ENCODE measurements at regions not wholly inside any gene's neighbourhood (a gene's known extent, or its start where the extent isn't known, plus 50 kb on each side); places are given as distances from the start of the nearest gene placed in this dataset.

DNA sequence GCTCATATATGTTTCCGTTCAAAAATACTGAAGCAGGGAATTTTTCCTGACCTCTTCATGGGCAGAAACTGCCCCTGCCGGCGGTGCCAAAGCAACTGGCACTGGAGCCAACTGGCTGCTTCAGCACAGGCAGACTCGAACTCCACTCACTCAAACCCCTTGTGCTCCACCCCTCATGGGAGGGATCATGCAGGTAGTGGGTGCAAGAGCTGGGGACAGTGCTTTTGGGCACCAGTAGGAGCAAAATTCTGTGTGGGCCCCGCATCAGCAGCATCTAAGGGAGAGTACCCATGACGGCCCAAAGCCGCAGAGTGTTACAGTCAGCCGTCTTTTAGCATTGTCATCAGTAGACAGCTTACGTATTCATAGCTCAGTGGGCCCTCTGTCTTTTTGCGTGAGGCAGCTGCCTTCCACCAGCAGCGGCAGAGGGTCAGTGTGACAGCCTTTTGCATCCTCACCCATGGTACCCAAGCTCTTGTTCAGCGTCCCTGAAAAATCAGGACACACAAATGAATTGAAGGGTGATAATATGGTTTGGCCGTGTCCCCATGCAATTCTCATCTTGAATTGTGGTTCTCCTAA is 393.8 kb downstream of the SLITRK6 start:
- DNase-seq: peak in 47 of 56 donors; percentile 1 to 83 (median 36)

DNA sequence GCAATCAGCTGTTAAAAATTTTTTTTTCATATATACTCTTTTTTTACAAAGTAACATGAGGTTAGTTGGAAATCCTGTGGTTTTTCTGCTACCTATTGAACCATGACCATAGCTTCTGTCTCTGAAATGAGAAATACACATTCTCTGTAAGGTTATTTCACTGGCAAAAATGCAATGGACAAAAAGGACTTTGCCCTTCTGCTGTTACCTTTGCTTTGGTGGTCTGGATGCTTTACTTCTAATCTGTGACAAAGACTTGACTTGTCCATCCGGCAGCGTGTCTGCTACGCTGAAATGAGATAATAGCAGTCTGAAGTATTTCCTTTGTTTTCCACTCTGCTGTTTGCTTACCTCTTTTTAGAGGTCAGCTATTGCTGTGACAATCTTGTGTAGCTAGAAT is 412.8 kb downstream of the SLITRK6 start:
- no peak for DNase-seq

DNA sequence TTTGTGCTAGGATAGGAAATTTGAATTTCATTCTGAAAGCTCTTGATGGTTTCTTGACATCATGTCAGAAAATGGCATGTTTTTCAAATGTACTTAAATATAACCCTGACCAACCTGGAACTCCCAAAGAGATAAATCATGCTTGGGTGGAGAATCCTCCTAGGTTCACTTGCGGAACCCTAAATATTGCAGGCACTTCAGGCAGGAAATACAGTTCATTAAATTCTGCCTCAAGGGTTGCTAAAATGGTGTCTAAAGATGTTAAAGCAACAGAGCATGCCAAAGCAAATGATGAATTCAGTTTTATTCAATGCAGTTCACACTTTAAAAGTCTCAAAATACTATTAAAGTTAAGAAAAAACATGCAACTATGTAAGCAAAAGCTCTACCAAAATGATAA is 415.9 kb downstream of the SLITRK6 start:
- DNase-seq: no peak

DNA sequence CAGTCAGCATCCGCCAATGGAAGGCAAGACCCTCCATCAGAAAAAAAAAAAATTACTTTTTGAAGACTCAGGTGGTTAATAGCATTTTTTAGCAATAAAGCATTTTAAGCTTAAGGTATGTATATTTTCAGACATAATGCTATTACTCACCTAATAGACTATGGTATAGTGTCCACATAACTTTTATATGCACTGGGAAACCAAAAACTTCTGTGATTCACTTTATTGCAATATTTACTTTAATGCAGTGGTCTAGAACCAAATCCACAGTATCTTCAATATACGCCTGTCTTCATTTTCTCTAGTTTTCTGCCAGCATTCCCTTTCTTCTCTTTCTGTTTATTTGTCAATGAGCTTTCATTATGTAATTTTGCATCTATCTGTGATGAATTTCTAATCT is 418.1 kb downstream of the SLITRK6 start:
- no peak for DNase-seq

DNA sequence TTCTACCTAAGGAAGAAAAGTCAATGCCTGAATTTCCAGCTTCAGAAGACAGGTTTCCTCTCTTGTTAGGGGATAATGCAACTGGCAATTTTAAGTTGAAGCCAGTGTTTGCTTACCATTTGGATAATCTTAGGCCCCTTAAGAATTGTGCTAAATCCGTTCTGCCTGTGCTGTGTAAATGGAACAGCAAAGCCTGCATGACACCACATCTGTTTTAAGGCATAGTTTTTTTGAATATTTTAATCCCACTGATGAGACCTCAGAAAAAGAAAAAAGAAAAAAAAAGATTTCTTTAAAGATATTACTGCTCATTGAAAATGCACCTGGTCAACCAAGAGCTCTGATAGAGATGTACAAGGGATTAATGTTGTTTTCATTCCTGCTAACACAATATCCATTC is 419.2 kb downstream of the SLITRK6 start:
- DNase-seq: no peak

DNA sequence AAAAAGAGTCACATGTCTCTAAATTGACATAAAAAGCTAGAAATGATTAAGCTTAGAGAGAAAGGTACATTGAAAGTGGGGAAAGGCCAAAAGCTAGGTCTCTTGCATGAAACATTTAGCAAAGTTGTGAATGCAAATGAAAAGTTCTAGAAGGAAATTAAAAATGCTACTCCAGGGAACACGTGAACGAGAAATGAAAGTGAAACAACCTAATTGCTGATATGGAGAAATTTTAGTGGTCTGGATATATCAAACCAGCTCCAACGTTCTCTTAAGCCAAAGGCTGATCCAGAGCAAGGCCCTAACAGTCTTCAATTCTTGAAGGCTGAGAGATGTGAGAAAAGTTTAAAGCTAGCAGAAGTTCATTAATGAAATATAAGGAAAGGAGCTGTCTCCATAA is 419.8 kb downstream of the SLITRK6 start:
- DNase-seq: no peak

DNA sequence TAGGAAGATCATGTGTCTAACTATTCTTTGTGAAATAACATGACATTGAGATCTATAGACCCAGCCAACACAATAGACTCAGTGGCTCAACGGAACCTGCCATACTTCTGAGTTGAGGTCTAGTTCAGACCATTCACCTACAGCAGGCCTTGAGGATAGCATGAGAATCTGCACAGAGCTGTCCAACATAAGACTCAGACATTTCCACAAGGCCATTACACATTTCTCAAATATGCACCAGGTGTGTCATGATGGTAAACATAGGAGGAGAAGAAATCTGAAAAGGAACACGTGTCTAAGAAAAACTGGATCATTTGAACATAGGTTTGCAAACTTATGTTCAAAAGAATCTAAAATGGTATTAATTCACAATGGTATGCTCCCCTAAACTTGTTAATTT is 421.4 kb downstream of the SLITRK6 start:
- DNase-seq: no peak

DNA sequence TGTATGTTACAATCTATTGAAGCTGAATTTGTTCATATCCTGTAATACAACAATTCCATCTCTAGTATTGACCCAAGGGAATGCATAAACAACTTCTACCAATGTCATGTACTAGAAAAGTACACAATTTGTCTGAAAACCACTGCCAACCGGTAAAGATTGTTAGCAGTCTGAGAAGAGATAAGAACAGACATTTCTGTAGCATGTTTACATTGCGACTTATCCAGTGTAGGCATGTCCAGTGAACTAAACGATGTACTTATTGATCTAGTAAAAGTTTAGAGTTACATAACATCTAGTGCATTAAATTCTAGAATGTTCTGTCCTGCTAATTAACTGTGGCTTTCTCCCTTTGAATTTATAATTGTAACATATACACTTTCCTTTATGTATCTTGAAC is 425.9 kb downstream of the SLITRK6 start:
- DNase-seq: no peak

DNA sequence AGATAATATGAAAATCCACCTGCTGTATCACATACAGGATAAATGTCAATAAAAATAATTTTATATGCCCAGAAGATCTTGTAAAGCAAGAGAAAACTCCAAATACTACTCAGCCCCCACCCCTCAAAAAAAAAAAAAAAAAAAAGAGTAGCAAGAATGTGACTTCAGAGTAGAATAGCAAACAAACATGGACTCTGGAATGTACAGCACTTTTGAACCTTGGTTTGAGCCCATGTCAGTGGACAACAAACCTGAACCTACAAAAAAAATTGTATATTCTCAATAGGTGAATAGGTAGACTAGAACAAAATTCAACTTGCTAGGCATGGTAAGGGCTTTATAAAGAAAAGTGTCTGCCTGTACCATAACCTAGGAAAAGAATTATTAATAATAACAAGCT is 428.0 kb downstream of the SLITRK6 start:
- no peak for DNase-seq

DNA sequence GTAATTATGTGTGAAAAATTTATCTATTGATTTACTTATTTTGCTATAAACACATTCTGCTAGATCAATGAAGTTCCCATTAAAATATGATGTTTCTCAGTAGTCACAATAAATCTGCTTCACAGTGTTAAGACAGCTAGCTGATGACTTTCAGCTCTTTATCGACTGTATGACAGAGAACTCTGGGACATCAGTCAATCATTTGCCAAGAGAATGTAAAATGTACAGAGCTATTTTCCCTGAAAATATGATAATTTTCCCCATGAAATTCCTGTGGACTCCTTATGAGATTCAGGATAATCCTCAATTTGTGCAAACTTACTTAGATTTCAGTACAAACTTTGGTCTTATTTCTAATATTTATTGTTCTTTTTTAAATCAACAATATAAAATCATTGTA is 430.5 kb downstream of the SLITRK6 start:
- no peak for DNase-seq

DNA sequence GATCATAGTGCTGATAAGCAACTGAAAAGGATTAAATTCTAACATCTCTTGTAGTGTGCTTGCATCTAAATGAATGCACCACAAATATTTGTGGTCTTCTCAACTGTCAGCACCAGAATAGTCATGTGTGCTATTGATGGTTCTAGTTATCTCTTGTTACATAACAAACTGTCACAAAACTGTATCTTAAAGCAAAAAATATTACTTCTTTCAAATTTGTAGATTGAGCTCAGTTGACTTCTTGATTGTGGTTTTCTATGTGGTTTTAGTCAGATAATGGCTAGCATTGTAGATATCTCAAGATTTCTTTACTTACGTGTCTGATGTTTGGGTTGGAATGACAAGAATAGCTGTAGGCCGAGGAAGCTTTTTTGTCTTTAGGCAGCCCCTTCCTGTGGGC is 431.3 kb downstream of the SLITRK6 start:
- no peak for DNase-seq

DNA sequence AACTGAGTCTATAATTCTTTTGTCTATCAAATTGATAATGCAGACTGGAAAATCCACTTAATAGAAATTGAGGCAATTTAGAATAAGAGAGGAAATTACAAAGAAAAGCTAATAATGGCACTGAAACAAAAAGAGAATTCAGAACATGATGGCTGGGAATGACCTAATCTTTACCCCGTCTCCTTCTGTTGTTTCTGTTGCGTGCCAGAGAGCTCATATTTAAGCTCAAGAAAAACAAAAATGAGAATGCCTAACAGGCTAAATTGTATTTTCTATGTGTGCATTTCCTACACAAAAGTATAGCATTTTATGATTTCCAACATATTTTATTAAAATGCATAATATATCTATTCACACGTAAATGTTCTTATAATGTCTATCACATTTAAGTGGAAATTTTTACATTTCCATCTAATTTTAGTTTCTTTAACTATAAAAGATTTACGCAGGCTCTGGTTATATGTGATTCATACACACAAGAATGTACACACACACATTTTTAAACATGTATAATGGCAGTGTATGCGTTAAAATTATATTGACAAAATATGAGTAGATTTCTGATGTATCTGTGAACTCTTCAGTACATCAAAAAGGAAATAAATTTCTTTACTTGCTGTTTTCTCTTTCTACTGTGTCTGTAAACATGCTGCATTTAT is 432.3 kb downstream of the SLITRK6 start:
- no peak for DNase-seq

DNA sequence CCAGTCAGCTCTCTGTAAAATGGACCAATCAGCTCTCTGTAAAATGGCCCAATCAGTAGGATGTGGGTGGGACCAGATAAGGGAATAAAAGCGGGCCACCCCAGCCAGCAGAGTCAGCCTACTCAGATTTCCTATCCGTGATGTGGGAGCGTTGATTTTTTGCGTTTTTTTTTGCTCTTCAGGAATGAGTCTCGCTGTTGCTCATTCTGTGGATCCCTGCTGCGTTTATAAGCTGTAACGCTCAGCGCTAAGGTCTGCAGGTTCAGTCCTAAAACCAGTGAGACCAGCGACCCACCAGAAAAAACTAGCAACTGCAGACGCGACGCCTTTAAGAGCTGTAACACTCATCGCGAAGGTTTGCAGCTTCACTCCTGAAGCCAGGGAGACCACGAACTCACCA is 435.7 kb downstream of the SLITRK6 start:
- no peak for DNase-seq

DNA sequence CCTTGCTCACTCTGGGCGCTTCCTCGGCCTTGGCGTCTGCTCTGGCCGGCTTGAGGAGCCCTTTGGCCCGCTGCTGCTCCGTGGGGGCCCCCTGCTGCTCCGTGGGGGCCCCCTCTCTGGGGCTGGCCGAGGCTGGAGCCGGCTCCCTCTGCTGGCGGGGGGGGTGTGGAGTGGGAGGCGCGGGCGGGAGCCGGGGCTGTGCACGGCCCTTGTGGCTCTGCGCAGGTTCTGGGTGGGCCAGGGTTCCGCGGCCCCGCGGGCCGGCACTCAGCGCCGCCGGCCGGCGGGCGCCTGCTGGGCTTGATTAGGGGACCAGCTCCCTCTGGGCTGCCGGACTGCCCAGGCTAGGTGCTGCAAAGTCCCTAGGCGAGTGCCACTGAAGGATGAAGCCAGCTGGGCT is 436.2 kb downstream of the SLITRK6 start:
- no peak for DNase-seq

DNA sequence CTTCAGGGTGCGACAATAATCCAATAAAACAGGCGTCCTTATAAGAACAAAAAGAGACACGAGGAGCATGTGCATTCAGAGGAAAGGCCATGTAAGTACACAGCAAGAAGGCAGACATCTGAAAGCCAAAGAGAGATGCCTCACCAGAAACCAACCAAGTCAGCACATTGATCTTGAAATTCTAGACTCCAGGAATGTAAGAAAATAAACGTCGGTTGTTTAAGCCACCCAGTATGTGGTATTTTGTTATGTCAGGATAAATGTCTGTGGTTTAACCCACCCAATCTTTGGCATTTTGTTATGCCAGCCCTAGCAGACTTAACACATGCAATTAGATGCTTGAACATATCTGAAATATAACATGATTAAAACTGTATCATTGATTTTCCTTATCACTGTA is 452.0 kb downstream of the SLITRK6 start:
- no peak for DNase-seq

DNA sequence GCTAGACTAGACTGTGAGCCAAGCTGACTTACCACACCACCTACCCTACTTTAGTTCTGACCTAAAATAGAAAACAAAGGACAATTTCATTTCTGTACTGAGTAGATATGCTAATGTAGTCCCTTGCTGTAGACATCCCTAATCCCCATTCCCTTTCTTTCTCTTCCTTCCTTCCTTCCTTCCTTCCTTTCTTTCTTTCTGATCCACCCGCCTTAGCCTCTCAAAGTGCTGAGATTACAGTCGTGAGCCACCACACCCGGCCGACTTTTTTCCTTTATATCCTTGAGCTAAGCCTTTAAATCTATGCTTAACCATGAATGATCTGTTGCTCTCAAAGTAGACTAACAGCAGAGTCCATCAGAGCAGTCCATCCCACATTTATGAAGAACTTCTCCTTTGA is 465.0 kb downstream of the SLITRK6 start:
- no peak for DNase-seq

DNA sequence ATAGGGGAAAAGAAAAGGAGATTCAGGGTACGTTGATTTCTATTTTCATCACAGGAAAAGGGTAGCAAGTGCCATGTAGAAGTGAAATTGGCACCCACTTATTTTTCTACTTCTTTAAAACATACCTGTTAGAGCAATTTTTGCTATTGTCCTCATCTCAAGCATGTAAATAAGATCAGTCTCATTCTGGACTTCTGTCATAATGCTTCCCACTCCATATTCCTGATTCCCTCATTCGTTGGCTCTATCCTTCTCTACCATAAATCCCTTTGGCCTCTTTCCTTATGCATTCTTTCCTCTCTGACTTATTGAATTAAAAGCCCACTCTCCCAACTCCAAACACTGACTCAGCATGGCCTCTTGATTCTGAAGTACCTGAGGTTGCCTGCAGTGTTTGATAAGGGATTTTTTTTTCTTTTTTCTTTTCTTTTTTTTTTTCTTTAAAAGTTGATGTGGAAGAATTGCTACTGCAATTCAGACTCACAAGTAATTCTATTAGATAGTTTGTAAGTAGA is 465.7 kb downstream of the SLITRK6 start:
- no peak for DNase-seq

DNA sequence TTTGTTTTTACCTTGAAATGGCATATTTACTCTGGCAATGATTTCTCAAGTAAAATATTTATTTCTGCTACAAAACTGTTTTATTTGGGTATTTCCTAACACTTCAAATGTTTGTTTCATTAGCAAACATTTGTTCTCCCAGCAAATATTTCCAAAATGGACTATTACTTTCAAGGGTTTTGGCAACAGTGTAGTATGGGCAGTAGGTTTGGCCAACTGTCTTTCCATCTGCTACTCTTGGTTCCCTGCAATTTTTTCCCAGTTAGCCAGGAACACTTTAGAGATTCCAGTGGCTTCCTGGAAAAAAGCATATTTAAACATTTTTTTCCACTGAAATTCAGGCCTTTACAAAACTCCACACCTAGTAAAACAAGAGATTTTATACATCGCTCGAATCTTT is 466.6 kb downstream of the SLITRK6 start:
- DNase-seq: no peak

DNA sequence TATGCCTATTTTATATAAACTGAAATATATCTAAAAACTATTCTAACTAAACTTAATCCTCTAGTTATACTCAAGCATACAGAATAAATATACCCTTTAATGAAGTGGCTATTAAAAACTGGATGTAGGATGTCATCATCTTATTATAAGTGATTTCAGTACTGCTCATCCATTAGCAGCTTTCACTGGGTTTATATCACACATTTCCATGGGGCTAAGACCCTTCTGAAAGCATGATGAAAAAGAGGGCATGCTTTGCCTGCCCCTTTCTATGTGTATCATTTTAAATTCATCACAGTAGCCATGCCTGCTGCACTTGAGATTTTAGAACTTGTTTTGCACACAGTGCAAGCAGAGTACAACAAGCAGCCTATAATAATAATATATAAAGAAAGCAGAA is 477.5 kb downstream of the SLITRK6 start:
- no peak for DNase-seq

DNA sequence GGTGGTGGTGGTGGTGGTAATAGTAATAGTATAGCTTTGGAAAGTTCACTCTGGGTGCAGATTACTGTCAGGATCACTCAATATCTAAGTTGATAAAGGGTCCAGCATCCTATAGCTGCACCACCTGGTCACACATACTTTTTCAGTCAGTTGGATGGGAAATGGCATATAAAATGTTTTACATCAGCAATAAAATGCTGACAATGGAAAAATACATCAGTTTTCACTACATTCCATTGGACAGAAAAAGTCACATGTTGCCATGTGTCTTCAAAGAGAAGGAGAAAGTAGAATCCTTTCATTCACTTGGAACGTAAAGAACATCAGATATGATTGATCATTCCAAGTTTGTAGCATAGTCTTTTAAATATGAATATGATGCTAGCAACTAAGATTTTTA is 481.4 kb downstream of the SLITRK6 start:
- no peak for DNase-seq

DNA sequence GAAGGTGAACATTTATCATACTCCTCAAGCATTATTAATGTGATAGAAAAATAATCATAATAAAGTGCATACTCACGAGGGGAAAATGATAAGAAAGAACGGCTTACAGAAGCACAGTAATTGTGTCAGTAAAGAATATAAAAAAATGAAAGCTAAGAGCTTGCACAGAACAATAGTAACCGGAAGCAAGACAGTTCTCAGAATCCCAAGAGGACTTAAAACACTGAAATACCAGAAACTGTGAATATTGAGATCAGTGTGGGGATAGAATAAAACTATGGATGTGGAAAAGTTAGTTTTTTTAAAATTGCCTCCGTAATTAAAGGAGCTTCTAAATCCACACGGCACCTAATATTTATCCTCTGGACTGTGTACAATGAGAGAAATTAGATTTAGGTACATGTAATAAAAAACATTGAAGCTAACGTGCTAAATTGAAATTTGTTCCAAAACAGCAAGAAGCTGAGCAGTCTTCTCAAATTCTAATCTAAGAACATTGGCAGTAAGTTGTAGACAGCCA is 482.7 kb downstream of the SLITRK6 start:
- DNase-seq: no peak

DNA sequence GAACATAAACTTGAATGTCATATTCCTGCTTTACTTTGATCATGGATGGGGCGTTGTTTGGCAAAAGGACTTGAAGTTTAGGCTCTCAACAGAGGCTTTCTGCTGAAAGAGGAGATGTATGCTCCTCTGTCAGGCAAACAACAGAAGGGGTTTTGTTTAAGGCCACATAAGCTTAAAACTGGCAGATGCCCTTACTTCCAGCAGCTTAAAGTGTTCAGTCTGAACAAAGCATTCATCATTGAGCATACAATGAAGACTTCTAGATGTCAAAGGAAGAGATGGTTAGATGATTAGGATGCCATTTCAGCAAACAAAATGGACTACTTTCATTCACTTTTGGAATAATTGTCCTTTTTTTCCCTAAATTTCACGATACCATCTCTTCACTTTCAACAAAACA is 484.5 kb downstream of the SLITRK6 start:
- peak in 11 of 56 donors; percentile 0 to 19 (median 2) for DNase-seq

DNA sequence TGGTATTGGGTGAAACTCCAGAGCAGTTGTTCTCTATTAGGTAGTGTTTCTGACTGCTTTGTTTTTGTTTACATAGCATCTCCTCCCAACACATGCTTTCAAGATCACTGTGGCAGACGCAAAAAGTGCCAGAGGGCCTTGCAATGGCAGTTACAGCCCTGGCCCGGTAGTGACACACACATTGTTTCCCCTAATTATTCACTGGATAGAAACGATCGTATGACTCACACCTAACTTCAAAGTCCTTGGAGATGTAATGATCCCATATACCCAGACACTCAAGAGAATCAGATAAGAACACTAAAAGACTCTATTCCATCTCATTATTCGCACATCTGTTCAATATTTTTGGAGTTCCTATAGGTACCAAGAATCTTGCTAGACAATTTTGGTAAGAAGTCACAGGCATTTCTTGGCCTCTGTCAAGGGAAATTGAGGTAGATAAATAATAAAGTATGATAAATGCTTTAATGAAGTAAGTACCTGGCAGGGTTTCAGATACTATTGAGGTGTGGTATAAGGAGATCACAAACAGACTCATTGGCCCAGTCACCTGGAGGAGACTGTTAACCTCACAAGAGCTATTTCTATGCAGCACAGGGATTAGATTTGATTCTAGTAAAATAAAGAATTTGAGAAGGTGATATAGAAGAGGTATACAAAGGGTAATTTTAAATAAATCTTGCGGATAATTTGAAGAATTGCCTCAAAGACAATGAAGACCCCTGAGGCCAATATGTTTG is 485.3 kb downstream of the SLITRK6 start:
- DNase-seq: peak in 1 of 56 donors; percentile 14

All from nucleus accumbens (tissue), 56 donors.